Fibroblast of lung (primary cell): ENCODE measurements at regions not wholly inside any gene's neighbourhood (a gene's known extent, or its start where the extent isn't known, plus 50 kb on each side); places are given as distances from the start of the nearest gene placed in this dataset.

ENCODE experiments used
- CTCF ChIP-seq, 2 donors: IDR thresholded peaks in 1 of 2; conservative IDR thresholded peaks in 1 of 2; 1 replicate in 1 of 2; 2 replicates in 1 of 2; pipeline ENCODE4 v1.5.1; 2011 to 2012; ENCODE audit warnings: low read length in 2 of 2, control low read depth in 1 of 2, inconsistent platforms in 1 of 2, low read depth in 1 of 2, mild to moderate bottlenecking in 1 of 2
- EZH2 ChIP-seq: IDR thresholded peaks from 2 replicates; pipeline ENCODE4 v1.5.1; 2012; ENCODE audit warnings: low read length, control low read depth, mild to moderate bottlenecking; ENCODE audit errors: missing control alignments

GRCh38 chr4:144423930-144424329, 222.0 kb upstream of the HHIP start:
- TF ChIP-seq CTCF (conservative IDR thresholded peaks at IDR 0.05 in 1 of 2, IDR thresholded peaks at IDR 0.05 in 1 of 2; ENCODE audit: low read depth in 1 of 2, low read length in 2 of 2): no peak
- TF ChIP-seq EZH2: no peak
